Heart right ventricle (tissue), 16 donors: ENCODE measurements at regions not wholly inside any gene's neighbourhood (a gene's known extent, or its start where the extent isn't known, plus 50 kb on each side); places are given as distances from the start of the nearest gene placed in this dataset.

Experiments
- ATAC-seq, 8 donors: fragments of 200-7000 bp; cut with Tn5 transposase; one replicate each; pipeline ENCODE4 v1.9.1; 2020; ENCODE audit warnings: mild to moderate bottlenecking in 8 of 8, moderate library complexity in 8 of 8, moderate number of reproducible peaks in 1 of 8
- DNase-seq, 2 donors: peaks; one replicate each; pipeline ENCODE4 v3.0.0-alpha.2; 2020
- H3K27ac ChIP-seq, 10 donors: fragments of 200-600 bp; sonication (generic) in 2 of 10; one replicate each; pipeline versions ENCODE4 v1.5.0 to v1.8.0; 2020 to 2022; ENCODE audit warnings: mild to moderate bottlenecking in 3 of 10
- H3K27me3 ChIP-seq, 7 donors: fragments of 200-600 bp; one replicate each; pipeline ENCODE4 v1.8.0; 2021 to 2022; ENCODE audit warnings: mild to moderate bottlenecking in 2 of 7
- H3K36me3 ChIP-seq, 9 donors: fragments of 200-600 bp; sonication (generic) in 1 of 9; one replicate each; pipeline versions ENCODE4 v1.5.0 to v1.8.0; 2020 to 2022; ENCODE audit warnings: mild to moderate bottlenecking in 2 of 9
- H3K4me1 ChIP-seq, 9 donors: fragments of 200-600 bp; sonication (generic) in 1 of 9; one replicate each; pipeline versions ENCODE4 v1.5.0 to v1.8.0; 2020 to 2022; ENCODE audit warnings: mild to moderate bottlenecking in 4 of 9
- H3K4me3 ChIP-seq, 10 donors: fragments of 200-600 bp; sonication (generic) in 2 of 10; one replicate each; pipeline versions ENCODE4 v1.5.0 to v1.8.0; 2020 to 2022; ENCODE audit warnings: mild to moderate bottlenecking in 7 of 10, moderate library complexity in 2 of 10
- H3K9me3 ChIP-seq, 11 donors: fragments of 200-600 bp in 10 of 11; sonication (generic) in 2 of 11; one replicate each; pipeline versions ENCODE4 v1.5.0 to v1.8.0; 2013 to 2022; ENCODE audit warnings: mild to moderate bottlenecking in 2 of 11, control low read depth in 1 of 11, moderate library complexity in 1 of 11
- CTCF ChIP-seq, 9 donors: fragments of 200-600 bp; sonication (generic) in 2 of 9; IDR thresholded peaks; one replicate each; pipeline versions ENCODE4 v1.5.0 to v1.8.0; 2021 to 2022; ENCODE audit warnings: antibody characterized with exemption in 9 of 9, mild to moderate bottlenecking in 5 of 9, moderate library complexity in 1 of 9
- WGBS, 2 donors: extraction: QIAGEN DNeasy Blood & Tissue Kit; methylation state at CpG; one replicate each; pipeline ENCODE4 v1.1.7; 2013; ENCODE audit warnings: inconsistent platforms in 1 of 2; 5-methylcytosine and 5-hydroxymethylcytosine counted together
- intact Hi-C, 10 donors: fragments of 100-400 bp; cut with DNase I; formaldehyde crosslinking; loops; one replicate each; pipeline versions ENCODE4 v1.11.1 to v1.14.2; 2022
- donor health status: Arrhythmogenic right ventricular cardiomyopathy.
- donor health status: ischemic (EF 13 %, LVEDD 7.1; RV severe dilation, severe dysfunction).
- donor health status: healthy with polysubstance abuse.
- donor health status: DM: no; HTN: yes; CAD: no.
- donor health status: DM: no; HTN: no; CAD: no.
- donor health status: ischemic (EF 25% LVEDD 6.9; RV normal size, moderate dysfunction).
- donor health status: ischemic (EF 25% LVEDD 5.7; RV mildly dilated, moderate dysfunction).
- donor health status: healthy.
- donor health status: DM: yes; HTN: yes; CAD: no.
- donor health status: Ischemic cardiomyopathy.
- donor health status: ischemic (EF 35%, LVEDD 5.7; RV mildly dilated, moderate dysfunction).
- donor health status: nonischemic (EF 11% LVEDD 7.7; RV severe dilation, severe dysfunction).
- donor health status: DM: yes; HTN: yes; CAD: no.
- donor health status: PGD.
- donor health status: ischemic (EF 29% LVEDD 5.4; RV normal size, mild dysfunction).
- donor health status: nonischemic (EF 23%, LVEDD 6.1; RV moderate dilation, normal function).

GRCh38 chr6:76792394-76792793, 670.9 kb downstream of the HTR1B start:
- ATAC-seq (no peak), DNase-seq (no peak)
- no peak for TF ChIP-seq CTCF (IDR thresholded peaks at IDR 0.05)
- no peaks in the 10 kb centered on the region for H3K27me3 ChIP-seq
- H3K4me1 ChIP-seq = no peaks in the 10 kb centered on the region
- no peak overlapping the region for H3K27ac ChIP-seq
- intact Hi-C loops = no loop called here
- WGBS, 2 donors = 78 to 79% methylated on average over 1 of the region's 1 CpG
- no peak overlapping the region for H3K4me3 ChIP-seq
- H3K9me3 ChIP-seq = no peaks in the 10 kb centered on the region
- H3K36me3 ChIP-seq = no peaks in the 10 kb centered on the region

- intact Hi-C loops = no loop called here
- Histone ChIP-seq H3K36me3 (no peaks in the 10 kb centered on the region), H3K27ac (no peak overlapping the region), H3K4me3 (no peak overlapping the region), H3K9me3 (no peaks in the 10 kb centered on the region), H3K27me3 (no peaks in the 10 kb centered on the region), H3K4me1 (no peaks in the 10 kb centered on the region)
- no peak for TF ChIP-seq CTCF (IDR thresholded peaks at IDR 0.05)
- DNase-seq (no peak), ATAC-seq (no peak)
Measured at GRCh38 chr6:76790881-76791280, 672.4 kb downstream of the HTR1B start.

GRCh38 chr6:76790045-76790796, 673.1 kb downstream of the HTR1B start:
- intact Hi-C loops = no loop called here
- H3K9me3 ChIP-seq = no peaks in the 10 kb centered on the region
- 85 to 95% methylated on average over 4 of the region's 4 CpGs for WGBS, 2 donors

GRCh38 chr6:76789580-76789979, 673.7 kb downstream of the HTR1B start:
- intact Hi-C loops = no loop called here
- no peak for TF ChIP-seq CTCF (IDR thresholded peaks at IDR 0.05)

More at GRCh38 chr6:76790045-76790796, 673.1 kb downstream of the HTR1B start:
- no peaks in the 10 kb centered on the region for H3K36me3 ChIP-seq
- no peak for DNase-seq
- TF ChIP-seq CTCF (IDR thresholded peaks at IDR 0.05) = no peak
- no peaks in the 10 kb centered on the region for H3K27me3 ChIP-seq
- H3K4me3 ChIP-seq = no peak overlapping the region
- H3K27ac ChIP-seq = no peak overlapping the region
- ATAC-seq = no peak
- no peaks in the 10 kb centered on the region for H3K4me1 ChIP-seq

More at GRCh38 chr6:76789580-76789979, 673.7 kb downstream of the HTR1B start:
- WGBS, 2 donors = 81 to 82% methylated on average over 3 of the region's 3 CpGs
- no peak overlapping the region for H3K27ac ChIP-seq
- H3K4me1 ChIP-seq = no peaks in the 10 kb centered on the region
- DNase-seq = no peak
- no peaks in the 10 kb centered on the region for H3K9me3 ChIP-seq
- H3K27me3 ChIP-seq = no peaks in the 10 kb centered on the region
- no peaks in the 10 kb centered on the region for H3K36me3 ChIP-seq
- ATAC-seq = no peak
- H3K4me3 ChIP-seq = no peak overlapping the region
